ENCODE measurements at regions not wholly inside any gene's neighbourhood (a gene's known extent, or its start where the extent isn't known, plus 50 kb on each side); places are given as distances from the start of the nearest gene placed in this dataset.
A peak's percentile ranks its signal among the peaks of the same experiment; 100 is the strongest.

DNA sequence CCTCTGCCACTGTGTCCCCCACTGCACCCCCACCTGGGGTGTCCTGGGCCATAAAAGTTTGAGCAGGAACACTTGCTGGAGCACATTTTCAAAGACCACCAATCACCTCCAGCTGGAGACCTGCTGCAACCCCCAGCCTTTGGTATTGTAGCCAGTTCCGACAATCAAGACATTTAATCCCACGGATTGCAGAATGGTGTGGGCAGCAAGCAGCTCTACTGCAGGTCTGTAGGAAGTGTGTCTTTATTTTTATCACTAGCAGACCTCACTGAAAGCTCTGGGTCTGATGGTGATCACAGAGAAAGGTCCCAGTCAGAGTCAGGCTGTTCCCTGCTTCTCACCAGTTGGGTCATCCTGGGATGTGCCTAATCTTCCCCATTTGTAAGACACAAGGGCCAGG lies 167.1 kb upstream of the ECI2 start:
- Histone ChIP-seq H3K36me3 (no peaks in the 10 kb centered on the region), H4K20me1 (no peaks in the 10 kb centered on the region), H3K27ac (no peak overlapping the region), H3K4me3 (no peak overlapping the region), H3K9ac (no peak overlapping the region), H3K9me3 (replicated peaks in 1 of 11) (peaks cover 7 to 13% (median 11%) of the 10 kb centered on the region in 11 experiments), H3K4me1 (peaks cover 0 to 66% (median 0%) of the 10 kb centered on the region in 10 experiments; a peak in 7 of 20 replicates), H3K27me3 (no peaks in the 10 kb centered on the region), H3K4me2 (peak overlapping the region in 3 of 11 experiments; percentile 28 to 76 (median 73); a peak in 5 of 22 replicates)
- TF ChIP-seq Cebpa-rat (IDR thresholded peaks at IDR 0.05), result no peak

DNA sequence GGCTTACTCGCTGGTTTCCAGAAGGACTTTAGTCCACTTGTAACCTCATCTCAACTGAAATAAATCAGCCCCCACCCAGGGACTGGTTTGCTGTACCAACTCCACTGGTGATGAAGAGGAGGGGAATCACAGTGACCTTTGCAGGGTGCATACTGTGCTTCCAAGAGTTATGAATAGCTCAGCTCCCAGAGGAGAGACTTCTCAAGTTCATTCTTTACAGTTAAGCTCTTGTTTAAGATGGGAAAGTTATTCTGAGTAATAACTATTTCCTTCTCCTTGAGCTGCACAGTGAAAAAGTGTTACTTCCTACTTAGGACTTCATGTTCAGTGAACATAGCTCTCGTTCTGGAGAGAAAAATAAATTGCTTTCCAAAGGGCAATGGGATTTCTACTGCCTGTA lies 166.5 kb upstream of the ECI2 start:
- Histone ChIP-seq H3K4me1 (peaks cover 0 to 66% (median 0%) of the 10 kb centered on the region in 10 experiments; a peak in 7 of 20 replicates), H3K4me3 (no peak overlapping the region), H3K9ac (no peak overlapping the region), H3K27me3 (no peaks in the 10 kb centered on the region), H4K20me1 (no peaks in the 10 kb centered on the region), H3K4me2 (peak overlapping the region in 3 of 11 experiments; percentile 28 to 76 (median 73); a peak in 6 of 22 replicates), H3K9me3 (replicated peaks in 1 of 11) (peaks cover 14 to 18% (median 17%) of the 10 kb centered on the region in 11 experiments), H3K36me3 (no peaks in the 10 kb centered on the region), H3K27ac (no peak overlapping the region)
- TF ChIP-seq Cebpa-rat (IDR thresholded peaks at IDR 0.05), result no peak

DNA sequence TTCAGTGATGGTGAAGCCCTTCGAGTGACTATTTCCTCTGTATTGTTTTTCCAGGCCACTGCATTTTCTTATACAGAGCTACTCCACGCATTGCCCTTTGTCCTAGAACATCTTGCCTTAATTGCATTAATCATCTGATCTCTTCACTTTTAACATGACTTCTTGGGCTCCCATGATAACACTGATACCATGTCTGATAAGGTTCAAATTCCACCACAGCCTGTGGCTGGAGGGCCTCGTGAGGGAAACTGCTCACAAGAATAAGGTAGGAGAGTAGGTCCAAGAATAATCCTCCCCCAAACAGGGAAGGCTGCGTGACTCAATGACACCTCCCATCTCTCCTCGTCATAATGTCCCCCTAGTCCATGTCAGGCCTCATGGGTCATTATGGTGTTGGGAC lies 165.5 kb upstream of the ECI2 start:
- H3K4me1 ChIP-seq, result peaks cover 0 to 66% (median 0%) of the 10 kb centered on the region in 10 experiments; a peak in 7 of 20 replicates
- H3K36me3 ChIP-seq, result no peaks in the 10 kb centered on the region
- H3K9ac ChIP-seq, result no peak overlapping the region
- H3K27me3 ChIP-seq, result no peaks in the 10 kb centered on the region
- H3K9me3 ChIP-seq (replicated peaks in 1 of 11), result peaks cover 15 to 20% (median 17%) of the 10 kb centered on the region in 11 experiments
- no peak for TF ChIP-seq Cebpa-rat (IDR thresholded peaks at IDR 0.05)
- no peaks in the 10 kb centered on the region for H4K20me1 ChIP-seq
- H3K4me2 ChIP-seq, result peak overlapping the region in 1 of 11 experiments; percentile 76; a peak in 2 of 22 replicates
- H3K4me3 ChIP-seq, result no peak overlapping the region
- H3K27ac ChIP-seq, result no peak overlapping the region

DNA sequence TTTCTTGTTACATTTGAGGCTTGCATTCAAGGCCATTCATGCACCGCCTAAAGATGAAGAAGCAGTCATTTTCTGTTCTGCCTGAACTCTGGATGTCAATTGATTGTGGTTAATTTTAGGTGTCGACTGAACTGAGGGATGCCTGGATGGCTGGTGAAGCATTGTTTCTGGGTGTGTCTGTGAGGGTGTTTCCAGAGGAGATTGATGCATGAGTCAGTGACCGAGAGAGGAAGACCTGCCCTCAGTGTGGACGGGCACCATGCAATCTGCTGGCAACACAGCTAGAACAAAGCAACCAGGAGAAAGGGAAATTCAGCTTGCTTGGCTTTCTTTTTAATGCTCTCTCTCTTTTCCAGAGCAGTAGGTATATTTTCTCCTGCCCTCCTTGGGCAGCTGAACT lies 164.1 kb upstream of the ECI2 start:
- H4K20me1 ChIP-seq, result no peaks in the 10 kb centered on the region
- no peak overlapping the region for H3K9ac ChIP-seq
- H3K27me3 ChIP-seq, result no peaks in the 10 kb centered on the region
- peaks cover 15 to 20% (median 17%) of the 10 kb centered on the region in 11 experiments for H3K9me3 ChIP-seq (replicated peaks in 1 of 11)
- H3K36me3 ChIP-seq, result no peaks in the 10 kb centered on the region
- H3K4me3 ChIP-seq, result no peak overlapping the region
- no peak for TF ChIP-seq Cebpa-rat (IDR thresholded peaks at IDR 0.05)
- H3K4me1 ChIP-seq, result peaks cover 0 to 57% (median 0%) of the 10 kb centered on the region in 10 experiments; a peak in 7 of 20 replicates
- H3K4me2 ChIP-seq, result peak overlapping the region in 4 of 11 experiments; percentile 31 to 58 (median 52); a peak in 7 of 22 replicates
- H3K27ac ChIP-seq, result no peak overlapping the region; a peak in 1 of 22 replicates

DNA sequence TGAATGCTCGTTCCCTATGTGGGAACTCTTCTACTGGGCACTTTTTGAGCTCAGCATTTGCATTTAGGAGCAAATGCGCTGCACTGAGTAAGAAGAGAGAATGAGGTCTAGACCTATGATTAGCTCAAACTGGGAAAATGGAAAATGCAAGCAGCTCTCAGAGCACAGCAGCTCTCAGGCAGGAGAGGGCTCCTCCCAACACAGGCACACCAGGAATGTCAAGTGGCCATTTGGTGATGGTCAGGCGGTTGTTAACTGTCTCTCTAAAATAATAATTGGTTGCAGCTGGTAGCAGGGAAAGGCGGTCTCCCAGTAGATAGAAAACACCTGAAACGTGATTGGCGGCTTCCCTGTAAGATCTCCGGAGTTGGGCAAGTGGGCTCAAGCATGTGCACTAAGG lies 162.0 kb upstream of the ECI2 start:
- H3K4me2 ChIP-seq, result no peak overlapping the region
- no peak overlapping the region for H3K27ac ChIP-seq
- no peaks in the 10 kb centered on the region for H3K36me3 ChIP-seq
- no peaks in the 10 kb centered on the region for H3K27me3 ChIP-seq
- H3K4me1 ChIP-seq, result peaks cover 0 to 35% (median 0%) of the 10 kb centered on the region in 10 experiments; a peak in 7 of 20 replicates
- H3K9ac ChIP-seq, result no peak overlapping the region
- H3K4me3 ChIP-seq, result no peak overlapping the region
- no peaks in the 10 kb centered on the region for H4K20me1 ChIP-seq
- H3K9me3 ChIP-seq (replicated peaks in 1 of 11), result peaks cover 15 to 20% (median 17%) of the 10 kb centered on the region in 11 experiments
- TF ChIP-seq Cebpa-rat (IDR thresholded peaks at IDR 0.05), result no peak

DNA sequence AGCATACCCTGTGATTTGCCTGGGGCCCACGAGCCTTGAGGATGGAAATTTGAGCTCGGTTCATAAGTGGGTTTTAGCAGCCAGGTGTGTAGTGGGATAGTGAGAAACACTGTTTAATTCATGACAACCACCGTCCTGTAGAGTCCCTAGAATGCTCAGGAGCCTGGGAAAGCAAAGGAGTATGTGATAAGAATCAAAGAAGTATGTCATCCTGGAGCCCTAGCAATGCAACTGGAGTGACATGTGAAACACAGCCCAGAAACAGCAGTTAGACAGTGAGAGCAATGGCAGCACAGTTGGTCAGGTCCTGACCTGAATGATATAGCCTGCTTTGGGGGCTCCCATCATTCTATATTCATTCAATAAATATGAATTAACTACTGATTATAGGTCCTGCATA lies 161.2 kb upstream of the ECI2 start:
- Histone ChIP-seq H3K9ac (no peak overlapping the region), H4K20me1 (no peaks in the 10 kb centered on the region), H3K27ac (no peak overlapping the region), H3K9me3 (replicated peaks in 1 of 11) (peaks cover 15 to 20% (median 17%) of the 10 kb centered on the region in 11 experiments), H3K36me3 (no peaks in the 10 kb centered on the region), H3K4me2 (no peak overlapping the region), H3K4me3 (no peak overlapping the region), H3K4me1 (peaks cover 0 to 27% (median 0%) of the 10 kb centered on the region in 10 experiments; a peak in 7 of 20 replicates), H3K27me3 (no peaks in the 10 kb centered on the region)
- no peak for TF ChIP-seq Cebpa-rat (IDR thresholded peaks at IDR 0.05)

DNA sequence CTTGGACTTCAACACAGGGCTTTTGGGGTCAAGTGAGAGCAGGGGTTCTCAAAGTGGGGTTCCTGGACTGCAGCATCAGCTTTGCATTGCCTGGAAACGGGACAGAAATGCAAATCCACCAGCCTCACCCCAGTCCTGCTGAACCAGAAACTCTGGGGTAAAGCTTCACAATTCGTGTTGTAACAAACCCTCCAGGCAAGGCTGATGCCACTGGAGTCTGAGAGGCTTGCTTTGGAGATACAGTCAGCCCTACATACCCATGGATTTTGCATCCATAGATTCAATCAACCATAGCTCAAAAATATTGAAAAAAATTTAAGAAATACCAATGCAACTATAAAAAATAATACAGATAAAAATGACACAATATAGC lies 160.4 kb upstream of the ECI2 start:
- H3K9ac ChIP-seq, result no peak overlapping the region
- no peaks in the 10 kb centered on the region for H3K27me3 ChIP-seq
- peaks cover 0 to 19% (median 0%) of the 10 kb centered on the region in 10 experiments; a peak in 7 of 20 replicates for H3K4me1 ChIP-seq
- peaks cover 15 to 20% (median 17%) of the 10 kb centered on the region in 11 experiments for H3K9me3 ChIP-seq (replicated peaks in 1 of 11)
- H4K20me1 ChIP-seq, result no peaks in the 10 kb centered on the region
- no peaks in the 10 kb centered on the region for H3K36me3 ChIP-seq
- H3K4me3 ChIP-seq, result no peak overlapping the region
- H3K4me2 ChIP-seq, result no peak overlapping the region
- no peak for TF ChIP-seq Cebpa-rat (IDR thresholded peaks at IDR 0.05)
- no peak overlapping the region for H3K27ac ChIP-seq

DNA sequence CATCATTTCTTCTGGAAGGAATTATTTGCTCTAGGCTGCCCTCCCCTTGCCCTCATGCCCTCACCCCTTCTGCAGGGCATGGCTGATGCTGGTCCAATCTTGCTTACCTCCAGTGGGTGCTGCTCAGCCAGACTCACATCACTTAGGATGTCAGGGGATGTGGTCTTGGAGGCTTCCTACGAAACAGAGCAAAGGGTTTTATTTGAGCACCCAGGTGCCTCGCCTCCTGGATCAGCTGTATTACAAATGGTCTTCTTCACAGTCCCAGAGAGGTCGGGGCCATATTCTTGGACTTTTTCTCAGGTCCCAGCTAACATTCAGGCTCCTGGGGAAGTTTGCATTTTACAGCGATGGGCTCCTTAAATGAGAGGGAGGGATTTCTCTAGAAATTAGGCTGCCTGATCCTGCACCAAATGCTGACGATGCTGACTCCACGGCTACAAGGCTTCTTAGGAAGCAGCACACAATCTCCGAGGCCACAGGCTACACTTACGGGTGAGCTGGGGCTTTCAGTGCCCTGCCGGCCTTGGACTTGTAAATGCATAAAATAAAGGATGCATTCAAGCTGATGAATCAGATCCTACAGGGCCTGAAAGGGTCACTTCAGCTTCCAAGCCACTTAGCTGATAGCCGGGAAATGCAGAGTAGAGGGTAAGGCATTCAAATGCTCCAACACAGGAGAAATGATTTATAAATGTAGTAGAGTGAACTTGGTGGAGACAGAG lies 159.8 kb upstream of the ECI2 start:
- peaks cover 15 to 20% (median 17%) of the 10 kb centered on the region in 11 experiments for H3K9me3 ChIP-seq (replicated peaks in 1 of 11)
- no peaks in the 10 kb centered on the region for H3K36me3 ChIP-seq
- no peak for TF ChIP-seq Cebpa-rat (IDR thresholded peaks at IDR 0.05)
- no peak overlapping the region for H3K4me3 ChIP-seq
- no peak overlapping the region for H3K9ac ChIP-seq
- no peaks in the 10 kb centered on the region for H3K27me3 ChIP-seq
- H3K4me1 ChIP-seq, result peaks cover 0 to 14% (median 0%) of the 10 kb centered on the region in 10 experiments; a peak in 7 of 20 replicates
- no peak overlapping the region for H3K27ac ChIP-seq
- no peaks in the 10 kb centered on the region for H4K20me1 ChIP-seq
- no peak overlapping the region for H3K4me2 ChIP-seq

DNA sequence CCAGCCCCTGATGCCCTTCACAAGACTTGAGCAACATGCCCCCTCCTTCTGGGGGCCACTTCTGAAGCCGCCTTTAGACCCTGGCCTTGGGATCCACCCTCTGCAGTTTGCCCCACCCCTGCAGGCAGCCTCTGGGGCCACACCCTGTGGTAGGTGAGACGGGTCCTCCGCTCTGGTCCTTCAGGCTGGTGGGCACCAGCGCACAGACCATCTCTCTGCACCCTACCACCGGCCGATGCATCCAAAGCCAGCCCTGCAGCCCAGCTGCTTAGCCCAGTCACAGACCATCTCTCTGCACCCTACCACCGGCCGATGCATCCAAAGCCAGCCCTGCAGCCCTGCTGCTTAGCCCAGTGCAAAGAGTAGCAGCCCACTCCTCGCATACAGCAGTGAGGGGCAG lies 159.3 kb upstream of the ECI2 start:
- Histone ChIP-seq H3K27me3 (no peaks in the 10 kb centered on the region), H3K9ac (no peak overlapping the region), H3K4me2 (no peak overlapping the region), H3K4me3 (no peak overlapping the region), H4K20me1 (no peaks in the 10 kb centered on the region), H3K27ac (no peak overlapping the region), H3K36me3 (no peaks in the 10 kb centered on the region), H3K4me1 (peaks cover 0 to 8% (median 0%) of the 10 kb centered on the region in 10 experiments; a peak in 7 of 20 replicates), H3K9me3 (replicated peaks in 1 of 11) (peaks cover 15 to 20% (median 17%) of the 10 kb centered on the region in 11 experiments)
- TF ChIP-seq Cebpa-rat (IDR thresholded peaks at IDR 0.05), result no peak

All from BLaER1 treated with 17β-estradiol and CSF1 and Interleukin-3, amounts not matched to agents 10 nM and 100 nM (cell line).